IPS DF 4.7 (cell line): ENCODE measurements at regions not wholly inside any gene's neighbourhood (a gene's known extent, or its start where the extent isn't known, plus 50 kb on each side); places are given as distances from the start of the nearest gene placed in this dataset.

Experiments used
- DNase-seq: peaks from one replicate; pipeline ENCODE4 v3.0.0-alpha.2; 2013; ENCODE audit warnings: low spot score; ENCODE audit errors: extremely low read depth

DNA sequence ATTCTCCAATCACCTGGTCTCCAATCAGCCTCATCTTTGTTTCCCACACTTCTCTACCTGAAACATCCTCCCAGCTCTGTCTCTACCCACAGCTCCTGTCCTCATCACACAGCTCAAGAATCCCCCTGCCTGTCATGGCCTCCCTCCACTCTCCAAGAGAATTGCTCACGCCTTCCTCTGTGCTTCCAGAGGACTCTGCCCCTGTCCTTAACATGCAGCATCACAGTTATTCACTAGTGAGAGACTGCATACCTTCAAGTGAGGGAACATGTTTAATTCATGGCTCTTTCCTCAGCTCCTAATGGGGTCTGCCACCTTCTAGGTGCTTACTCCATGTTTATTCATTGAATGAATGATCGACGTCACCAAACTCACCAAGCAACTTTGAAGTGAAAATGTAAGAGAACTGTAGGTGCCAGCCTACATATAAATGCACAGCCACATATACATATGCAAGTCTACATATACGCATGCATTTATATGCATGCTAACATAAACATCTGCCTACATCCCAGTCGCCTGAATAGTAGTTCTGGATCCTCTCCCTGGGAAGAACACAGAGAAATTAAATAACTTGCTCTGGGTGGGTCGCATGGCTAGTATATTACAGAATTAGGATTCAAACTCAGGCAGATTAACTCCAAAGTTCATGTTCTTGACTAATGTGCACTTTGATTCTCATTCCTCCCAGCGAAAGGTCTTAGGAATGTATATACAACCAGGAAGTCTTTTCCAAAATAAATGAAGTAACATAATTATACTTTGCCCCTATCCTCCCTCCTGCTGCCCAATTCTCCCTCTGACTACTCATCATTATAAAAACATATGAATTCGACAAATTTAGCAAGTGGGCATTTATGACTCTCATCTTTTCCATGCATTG, 295.6 kb downstream of the MAFB start:
- DNase-seq = no peak

DNA sequence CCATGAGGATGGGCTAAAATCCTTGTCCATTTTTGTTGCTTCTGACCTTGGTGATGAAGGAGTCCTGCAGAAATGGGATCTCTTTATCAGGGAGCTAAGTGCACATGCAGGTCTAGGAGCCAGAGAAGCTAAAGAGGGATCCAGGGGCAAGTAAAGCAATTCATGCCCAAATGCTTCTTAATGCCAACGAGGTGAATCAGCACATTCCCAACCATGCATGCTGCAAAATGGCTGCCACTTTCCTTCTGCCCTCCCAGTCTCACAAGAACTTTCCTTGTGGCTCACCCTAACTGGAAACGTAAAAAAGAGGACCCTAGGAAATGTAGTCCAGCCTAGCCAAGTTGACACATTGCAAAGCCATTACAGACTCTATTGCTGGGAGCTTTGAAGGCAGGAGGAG, 298.4 kb downstream of the MAFB start:
- DNase-seq = peak; percentile 14

DNA sequence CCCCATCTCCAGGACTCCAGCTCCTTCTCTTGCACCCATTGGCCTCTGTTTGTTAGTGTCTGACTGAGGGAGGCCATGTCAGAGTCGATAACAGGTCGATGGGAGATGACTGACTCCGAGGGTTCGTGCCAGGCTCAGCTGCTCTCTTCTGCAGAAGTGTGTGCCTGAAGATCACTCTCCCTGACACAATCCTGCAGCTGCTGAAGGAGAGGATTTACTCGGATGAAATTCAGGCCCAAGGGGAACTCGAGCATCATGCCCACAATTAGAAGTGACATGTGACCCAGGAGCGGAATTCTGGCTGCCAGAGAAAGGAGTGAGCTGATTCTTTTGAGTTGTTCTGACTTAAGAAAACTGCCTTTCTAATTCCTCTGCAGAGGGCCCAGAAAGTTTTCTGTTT, 318.2 kb downstream of the MAFB start:
- no peak for DNase-seq

DNA sequence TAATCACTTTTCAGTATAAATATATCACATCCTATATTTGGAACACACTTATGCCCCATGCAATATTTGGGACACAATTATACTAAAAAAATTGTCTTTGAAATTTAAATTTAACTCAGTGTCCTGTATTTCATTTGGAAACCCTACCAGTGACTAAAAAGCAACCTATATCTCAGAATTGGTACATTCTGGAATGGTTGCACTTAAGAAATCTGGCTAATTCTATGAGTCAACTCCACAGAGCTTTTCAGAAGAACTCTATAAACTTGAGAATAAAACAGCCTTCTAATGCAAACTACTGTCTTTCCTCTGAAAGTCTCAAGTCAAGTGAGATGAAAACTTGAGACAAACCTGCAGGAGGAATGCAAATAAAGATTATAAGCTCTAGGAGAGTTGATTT, 320.2 kb downstream of the MAFB start:
- no peak for DNase-seq

DNA sequence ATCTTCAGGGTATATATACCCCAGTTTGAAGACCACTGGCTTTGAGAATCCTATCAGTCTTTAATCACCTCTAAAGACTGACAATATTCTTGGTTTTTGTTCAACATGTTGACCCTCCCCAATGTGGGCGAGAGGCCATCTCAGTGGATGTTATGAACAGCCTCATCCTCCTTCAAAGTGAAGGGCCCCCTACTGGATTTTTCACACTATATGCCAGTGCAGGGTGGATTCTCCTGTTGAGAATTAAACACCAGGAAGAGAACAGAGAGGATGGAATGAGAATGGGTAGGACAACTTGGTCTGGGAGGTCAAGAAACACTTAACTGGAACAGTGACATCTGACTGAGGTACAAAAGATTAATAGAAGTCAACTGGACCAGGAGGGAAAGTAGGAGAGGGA, 327.1 kb downstream of the MAFB start:
- no peak for DNase-seq

DNA sequence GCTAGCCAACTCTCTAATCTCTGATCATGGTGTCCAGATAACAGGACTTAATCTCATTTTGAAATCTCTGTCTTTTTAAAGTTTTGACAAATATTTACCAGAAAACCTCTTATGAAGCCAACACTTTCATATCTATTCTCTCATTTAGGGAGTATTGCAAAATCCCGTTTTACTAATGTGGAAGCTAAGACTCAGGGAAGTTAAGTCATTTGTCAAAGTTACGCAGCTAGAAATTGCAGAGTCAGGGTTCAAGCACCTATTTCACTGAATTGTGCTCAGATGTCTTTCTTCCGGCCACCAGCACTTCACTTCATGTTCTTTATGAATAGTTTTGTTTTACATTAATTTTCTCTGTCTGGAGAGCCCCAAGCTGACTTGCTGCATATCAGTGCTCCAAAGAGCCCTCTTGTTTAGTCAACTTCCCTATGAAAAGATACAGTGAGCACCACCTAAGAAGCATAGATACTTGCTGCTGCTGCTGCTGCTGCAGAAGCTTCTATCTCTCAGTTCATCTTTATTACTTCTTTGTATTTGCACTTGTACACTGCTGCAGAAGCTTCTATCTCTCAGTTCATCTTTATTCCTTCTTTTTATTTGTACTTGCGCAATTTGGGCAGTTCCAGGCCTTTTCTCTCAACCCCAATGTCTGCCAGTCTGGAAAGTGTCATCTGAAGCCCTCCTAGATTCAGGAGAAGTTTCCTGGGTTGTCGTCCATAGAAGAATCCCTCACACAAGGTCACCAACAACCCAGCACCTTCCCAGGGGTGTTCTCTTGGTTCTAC, 329.7 kb downstream of the MAFB start:
- DNase-seq = no peak

DNA sequence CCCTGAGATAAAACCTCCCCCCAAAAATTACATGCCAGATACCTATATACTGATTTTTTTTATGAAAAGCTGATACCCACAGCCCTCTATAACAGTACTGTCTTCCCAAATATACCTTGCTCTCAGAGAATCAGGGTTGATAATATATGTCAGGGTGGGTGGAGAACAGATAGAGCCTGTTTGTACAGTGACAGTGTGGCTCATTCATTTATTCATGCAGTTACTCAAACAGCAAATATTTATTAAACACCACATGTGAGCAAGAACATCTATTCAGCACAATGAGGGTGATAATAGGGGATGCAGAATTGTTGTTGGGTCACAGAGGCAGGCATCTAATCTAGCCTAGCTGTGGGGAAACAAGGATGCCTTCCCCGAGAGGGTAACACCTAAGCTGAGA, 334.2 kb downstream of the MAFB start:
- DNase-seq = no peak

DNA sequence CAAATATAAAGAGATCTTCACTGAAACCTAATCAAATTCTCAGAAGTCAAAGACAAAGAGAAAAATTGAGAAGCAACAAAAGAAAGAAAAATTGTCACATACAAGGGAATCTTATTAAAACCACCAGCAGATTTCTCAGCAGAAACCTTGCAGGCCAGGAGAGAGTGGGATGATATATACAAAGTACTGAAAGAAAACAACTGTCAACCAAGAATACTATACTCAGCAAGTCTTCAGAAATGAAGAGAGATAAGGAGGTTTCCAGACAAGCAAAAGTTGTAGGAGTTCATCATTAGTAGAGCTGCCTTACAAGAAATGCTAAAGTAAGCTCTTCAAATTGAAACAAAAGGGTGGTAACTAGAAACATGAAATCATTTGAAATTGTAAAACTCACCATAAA, 345.6 kb downstream of the MAFB start:
- no peak for DNase-seq

DNA sequence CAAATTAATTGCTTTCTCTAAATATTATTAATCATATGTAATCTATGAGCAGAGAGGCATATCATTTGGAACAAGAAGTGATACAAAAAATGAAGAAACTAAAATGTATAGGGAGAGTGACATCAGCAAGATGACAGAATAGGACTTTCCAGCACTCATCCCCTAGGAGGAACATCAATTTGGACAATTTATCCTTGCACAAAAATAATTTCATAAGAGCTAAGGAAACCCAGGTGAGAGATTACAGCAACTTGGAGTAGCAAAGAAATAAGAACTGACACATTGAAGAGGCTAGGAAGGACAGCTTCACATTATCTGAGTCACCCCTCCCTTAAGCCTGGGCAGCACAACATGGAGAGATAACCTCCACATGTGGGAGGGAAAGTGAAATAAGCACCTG, 347.5 kb downstream of the MAFB start:
- no peak for DNase-seq

DNA sequence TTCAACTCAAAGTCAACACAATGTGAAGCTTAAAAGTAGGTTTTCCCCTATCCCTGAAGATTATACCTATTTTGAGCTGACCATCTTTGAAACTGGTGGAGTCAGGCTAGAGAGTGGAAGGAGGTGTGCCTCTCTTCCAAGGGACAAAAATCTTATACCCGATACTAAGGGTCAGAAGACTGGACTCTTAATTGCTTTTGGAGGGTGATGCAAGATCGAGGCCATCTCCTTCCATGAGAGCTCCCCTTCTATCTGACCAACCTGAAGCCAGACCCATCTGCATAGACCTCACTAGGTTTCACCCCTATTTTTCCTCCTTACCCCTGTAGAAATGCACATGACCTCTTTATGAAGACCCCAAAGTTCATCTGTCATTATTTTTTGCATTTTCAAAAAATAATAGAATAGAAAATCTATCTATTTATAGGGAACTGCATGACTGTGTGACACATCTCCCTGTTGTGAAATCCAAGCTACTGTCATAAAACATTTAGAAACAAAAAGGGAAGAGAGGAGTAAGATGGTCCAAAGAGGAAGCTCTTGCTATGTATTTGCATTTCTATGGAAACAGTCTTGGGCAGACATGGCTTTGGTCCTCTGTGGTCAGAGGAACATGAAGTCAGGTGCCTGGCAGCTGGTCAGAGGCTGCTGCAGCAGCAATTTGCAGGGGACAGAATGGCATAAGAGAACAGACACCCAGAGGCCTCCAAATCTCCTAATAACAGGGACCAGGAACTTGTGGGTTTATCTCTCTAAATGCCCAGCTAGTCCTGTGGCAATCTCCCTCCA, 349.2 kb downstream of the MAFB start:
- no peak for DNase-seq

DNA sequence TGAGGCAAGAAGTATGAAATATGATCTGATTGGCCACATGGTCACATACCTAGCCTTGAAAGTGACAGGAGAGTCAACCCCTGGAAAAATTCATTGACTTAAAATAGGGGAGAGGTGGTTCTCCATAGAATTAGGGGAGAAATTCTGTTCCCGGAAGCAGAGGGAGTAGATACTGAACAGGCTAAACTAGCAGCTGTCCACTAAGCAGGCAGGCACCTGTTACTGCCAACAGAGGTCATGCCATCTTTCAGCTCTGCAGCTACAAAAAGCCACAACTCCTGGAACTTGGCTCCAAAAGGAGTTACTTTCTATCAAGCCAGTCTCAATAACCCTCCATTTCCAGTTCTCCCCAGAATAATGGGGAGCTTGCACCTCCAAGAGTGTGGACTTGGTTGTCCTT, 352.5 kb downstream of the MAFB start:
- DNase-seq = no peak

DNA sequence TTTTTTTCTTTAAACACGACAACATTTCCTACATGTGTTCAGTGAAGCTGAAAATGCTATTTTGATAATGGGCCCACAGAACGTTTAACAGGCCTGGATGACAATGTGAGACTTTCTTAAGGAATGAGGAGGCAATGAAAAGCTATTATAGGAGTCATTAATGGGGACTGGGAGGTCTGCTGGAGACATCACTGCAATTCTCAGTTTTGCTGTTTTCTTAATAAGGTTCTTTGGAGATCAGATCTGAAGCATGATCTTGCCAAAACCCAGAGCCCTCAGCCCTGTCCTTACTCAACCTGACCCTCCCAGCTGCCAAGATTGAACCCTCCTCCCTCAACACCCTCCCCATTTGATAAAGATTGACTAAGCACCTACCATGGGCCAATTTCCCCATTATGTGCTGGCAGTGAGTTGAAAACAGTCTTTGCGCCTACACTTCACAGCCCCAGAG, 353.1 kb downstream of the MAFB start:
- no peak for DNase-seq

DNA sequence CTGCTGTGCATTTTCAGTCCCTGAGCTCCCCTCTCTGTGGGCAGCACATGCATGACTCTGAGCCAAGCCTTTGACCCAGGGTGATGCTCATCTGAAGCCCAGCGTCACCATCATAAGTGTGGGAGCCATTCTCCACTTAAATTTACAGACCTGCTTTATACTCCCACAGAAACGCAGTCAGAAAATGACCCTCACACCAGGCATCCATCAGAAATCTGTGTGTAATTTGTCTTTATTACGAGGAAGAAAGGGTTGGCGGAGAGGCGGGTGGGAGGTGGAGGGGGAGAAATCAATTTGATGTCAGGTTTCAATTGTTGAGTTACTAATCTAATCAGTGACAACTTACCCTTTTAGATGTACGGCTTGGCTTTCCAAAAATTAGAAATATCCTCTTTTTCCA, 353.6 kb downstream of the MAFB start:
- DNase-seq = no peak

DNA sequence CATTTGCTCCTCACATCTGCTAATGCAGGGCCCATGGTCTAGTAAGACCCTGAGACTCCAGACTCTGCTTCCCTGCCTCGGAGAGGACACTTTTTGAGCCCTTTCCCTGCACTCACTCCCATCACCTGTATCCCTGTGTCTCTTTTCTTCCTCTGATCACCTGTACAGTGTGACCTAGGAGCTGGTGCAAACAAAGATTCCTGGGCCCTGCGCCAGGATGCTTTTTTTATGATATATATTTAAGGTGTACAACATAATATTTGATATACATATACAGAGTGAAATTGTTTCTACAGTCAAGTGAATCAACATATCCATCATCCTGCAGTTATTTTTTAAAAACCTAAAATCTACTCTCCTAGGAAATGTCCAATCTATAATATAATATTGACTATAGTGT, 355.4 kb downstream of the MAFB start:
- DNase-seq = no peak

DNA sequence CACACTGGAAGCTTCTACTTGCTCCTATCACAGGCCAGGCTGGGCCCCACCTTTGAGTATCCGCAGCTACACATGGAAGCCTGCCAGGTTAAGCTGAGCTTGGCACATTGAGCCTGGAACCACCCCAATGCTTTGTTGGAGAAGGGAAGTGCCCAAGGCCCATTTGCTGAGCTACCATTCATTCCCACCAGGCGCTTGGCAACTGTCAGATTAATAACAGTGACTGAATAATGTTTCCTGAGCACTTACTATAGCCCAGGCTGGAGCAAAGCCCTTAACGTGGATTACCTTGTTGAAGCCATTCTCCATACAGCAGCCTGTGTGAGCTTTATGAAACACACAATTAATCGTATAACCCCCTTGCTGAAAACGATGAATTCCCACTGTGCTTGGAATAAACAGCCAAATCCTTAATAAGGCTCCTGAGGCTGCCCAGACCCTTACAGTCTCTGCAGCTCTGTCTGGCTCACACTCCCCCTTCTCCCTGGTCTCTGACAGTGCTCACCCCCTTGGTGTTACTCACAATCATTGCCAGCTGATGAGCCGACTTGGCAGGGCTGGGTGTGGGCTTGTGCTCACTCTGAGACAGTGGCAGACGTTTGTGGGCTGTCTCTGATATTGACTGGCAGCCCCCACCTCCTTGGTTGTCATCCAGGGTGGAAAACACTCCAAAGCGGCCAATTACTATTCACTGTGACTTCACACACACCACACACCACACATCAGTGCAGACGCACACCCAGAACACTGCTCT, 357.1 kb downstream of the MAFB start:
- DNase-seq = no peak

DNA sequence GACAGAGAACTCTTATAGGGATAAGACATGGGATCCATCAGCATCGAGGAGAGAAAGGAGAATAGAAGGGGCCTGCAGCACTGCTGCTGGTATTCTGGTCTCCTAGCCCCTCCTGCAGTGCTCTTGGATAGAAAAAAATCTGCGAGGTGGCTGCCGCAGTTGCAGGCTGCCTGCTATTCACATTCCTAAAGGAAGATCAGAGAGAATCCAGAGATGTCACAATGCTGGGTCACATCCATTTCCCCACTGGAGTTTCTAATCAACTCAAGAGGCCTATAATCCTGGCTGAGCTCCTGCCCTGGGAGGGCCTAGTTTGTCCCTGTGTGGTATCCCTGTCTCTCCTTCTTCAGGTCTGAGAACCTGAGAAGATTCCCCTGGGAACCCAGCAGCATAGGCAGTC, 357.8 kb downstream of the MAFB start:
- DNase-seq = no peak

DNA sequence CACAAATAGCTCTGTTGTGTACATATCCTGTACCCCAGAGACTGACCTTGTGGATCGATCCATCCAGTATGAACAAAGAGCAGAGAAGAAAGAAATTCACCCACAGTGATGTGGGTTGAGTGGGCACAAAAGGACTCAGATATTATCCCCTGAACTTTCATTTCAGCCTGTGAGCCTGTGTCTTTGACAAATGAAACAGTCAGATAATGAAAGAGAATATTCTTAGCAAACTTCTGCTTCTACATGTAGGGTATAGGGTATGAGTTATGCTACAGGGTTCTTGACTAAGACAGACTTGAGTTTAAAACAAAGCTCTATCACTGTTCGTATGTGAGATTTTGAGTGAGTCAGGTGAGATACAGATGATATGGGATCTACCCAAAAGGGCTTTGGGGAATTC, 359.7 kb downstream of the MAFB start:
- DNase-seq = no peak

DNA sequence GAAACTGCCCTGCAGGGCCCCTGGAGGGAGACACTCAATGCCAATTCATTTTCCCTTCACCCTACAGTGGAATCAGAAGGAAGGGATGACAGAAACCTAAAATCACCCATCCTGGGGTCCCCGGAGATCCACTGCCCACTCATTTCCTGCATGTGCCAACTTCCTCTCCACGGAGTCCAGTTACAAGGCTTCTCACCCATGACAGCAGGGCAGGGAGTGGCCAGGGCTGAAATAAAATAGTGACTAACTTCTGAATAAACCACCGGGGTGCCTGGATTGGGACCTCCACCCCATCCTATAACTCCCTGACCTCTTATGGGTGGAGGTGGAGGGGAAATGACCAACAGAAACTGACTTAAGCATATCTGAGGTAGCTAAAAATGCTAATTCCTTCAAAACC, 362.3 kb downstream of the MAFB start:
- DNase-seq = no peak

DNA sequence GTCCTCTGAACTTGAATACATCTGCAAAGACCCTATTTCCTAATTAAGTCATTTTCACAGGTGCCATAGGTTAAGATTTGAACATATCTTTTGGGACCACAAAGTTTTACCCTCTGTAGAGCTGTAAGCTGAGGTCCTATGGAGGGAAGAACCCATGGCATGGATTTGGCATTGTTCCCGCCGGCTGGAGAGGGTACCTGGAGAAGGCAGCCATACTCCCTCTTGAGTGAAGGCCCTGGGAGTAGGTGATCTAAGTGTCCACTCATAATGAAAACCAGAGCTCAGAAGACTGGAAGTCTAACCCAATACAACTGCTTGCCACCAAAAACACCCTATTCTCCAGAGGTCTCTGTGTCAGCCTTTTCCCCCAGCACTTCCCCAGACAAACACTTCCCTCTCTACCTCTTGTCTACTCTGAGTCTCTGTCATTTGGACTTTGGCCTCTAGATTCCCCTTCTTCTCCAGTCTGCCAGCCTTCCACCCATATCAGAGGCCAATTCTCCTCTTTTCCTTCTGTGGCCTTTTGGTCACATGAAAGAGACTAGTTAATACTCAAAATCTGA, 363.9 kb downstream of the MAFB start:
- DNase-seq = no peak

DNA sequence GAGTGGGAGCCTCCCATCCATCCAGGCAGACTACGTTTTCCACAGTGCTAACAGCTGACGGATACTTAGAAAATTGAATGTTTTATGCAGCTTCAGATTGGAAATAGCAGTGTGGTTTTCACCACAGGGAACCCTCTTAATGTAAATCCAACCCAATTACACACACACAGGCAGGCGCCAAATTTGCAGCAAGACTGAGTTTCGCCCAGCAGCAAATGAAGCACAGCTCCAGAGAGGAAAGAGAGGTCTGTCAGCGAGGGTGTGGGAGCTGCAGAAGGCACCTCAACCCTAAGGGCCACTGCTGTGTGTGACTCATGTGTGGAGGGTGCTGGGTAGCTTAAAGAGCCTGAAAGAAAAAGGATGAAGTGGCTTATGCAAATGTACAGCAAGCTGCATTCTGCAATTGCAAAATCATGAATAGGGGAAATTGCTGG, 365.7 kb downstream of the MAFB start:
- no peak for DNase-seq

DNA sequence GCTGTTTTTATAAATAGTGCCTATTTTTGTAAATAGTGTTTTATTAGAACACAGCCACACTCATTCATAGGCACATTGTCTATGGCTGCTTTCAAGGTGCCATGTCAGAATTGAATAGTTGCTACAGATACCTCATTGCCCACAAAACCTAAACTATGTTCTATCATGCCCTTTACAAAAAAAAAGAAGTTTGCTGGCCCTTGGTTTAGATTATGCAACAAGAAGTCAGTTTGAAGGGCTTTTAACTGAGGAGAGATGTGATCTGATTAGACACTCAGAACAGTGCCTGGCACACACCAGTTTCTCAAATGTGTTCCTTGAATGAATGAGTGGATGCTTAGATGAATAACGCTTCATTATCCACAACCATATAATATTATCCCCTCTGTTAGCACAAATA, 366.1 kb downstream of the MAFB start:
- DNase-seq = no peak
